ENCODE measurements at regions not wholly inside any gene's neighbourhood (a gene's known extent, or its start where the extent isn't known, plus 50 kb on each side); places are given as distances from the start of the nearest gene placed in this dataset.
A peak's percentile ranks its signal among the peaks of the same experiment; 100 is the strongest.
"Not testable (repeated sequence)": the region's sequence is repeated elsewhere in the genome, so short reads cannot be mapped to it uniquely, and the experiment has no call there.

DNA sequence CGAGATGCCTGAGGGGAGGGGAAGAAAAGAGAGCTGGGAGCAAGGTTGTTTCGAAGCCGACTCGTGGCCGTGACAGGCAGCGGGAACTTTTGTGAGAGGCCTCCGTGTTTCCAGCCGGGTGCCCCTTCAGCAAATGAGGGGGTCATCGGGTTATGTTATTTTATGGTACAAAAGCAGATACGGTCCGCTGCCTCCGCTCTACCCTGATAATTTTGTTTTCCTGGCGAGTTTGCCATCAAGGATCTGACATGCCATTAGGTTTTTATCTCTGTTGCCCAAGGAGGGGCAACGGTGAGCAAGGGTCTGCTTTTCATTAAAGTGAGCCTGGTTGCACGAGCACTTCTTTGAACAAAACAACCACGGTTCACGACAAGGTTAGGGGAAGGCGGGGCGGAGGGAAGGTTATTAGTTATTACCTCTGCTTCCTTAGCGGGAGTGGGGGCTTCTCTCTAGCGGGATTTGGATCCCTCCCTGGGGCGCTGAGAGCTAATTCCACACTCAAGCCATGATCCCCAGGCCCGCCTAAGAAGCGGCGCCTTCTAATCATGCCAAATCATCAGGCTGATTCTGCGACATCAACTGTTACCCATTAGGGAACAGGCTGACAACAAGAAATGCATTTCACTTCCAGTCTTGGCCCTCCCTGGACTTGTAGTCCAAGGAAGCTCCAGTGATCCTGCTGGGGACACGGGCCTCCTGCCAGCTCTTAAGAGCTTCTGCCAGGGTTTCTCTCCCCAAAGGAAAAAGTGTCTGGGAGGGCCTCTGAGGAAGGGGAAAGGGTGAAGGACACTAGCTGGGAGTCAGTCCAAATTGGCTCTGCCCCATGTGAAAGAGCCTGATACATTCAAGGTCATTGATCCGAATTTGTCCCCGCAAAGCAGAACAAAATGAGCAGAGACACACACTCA is 617.7 kb downstream of the MID1IP1 start:
- DNase-seq: no peak

DNA sequence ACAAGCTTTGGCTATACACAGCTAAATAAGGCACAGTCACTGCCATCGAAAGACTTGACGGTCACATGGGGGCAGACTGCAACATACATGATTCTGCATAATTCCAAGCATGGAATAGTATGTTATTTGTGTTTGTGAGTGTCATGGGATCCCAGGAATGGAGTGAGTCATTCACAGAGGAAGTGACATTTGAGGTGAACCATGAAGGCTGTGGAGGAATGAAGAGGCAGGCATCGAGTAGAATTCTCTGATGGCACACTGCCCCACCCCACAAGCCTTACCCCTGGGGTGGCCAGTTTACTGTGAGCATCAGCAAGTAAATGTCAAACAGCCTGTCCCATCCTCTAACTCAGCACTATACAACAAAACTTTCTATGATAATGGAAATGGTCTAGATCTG is 619.7 kb downstream of the MID1IP1 start:
- no peak for DNase-seq

DNA sequence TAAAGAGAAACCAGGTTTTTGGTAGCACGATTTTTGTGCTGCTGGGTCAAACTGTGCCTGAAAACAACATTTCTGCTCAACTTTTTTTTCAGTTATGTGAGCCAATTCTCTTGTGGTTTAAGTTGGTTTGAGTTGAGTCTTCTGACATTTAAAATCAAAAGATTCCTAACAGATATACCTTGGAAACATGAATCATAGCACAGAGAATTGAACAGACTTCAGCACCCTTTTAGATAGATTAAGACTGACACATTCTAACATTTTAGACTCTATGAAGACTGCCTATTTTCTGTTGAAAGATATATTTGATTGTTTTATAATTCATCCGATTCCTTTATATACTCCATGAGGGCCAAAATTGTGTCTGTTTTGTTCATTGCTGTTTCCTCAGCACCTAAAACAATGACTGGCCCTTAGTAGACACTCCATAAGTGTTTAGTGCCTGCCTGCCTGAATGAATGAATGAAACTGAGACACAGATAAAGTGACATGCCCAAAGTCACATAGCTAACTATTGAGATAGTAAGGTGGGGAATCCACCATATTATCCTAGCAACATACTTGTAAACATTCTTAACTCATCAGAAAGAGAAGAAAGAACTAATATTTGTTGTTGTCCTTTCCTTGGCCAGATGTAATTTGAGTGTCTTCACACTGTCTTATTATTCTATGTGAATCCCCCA is 624.0 kb downstream of the MID1IP1 start:
- no peak for DNase-seq

DNA sequence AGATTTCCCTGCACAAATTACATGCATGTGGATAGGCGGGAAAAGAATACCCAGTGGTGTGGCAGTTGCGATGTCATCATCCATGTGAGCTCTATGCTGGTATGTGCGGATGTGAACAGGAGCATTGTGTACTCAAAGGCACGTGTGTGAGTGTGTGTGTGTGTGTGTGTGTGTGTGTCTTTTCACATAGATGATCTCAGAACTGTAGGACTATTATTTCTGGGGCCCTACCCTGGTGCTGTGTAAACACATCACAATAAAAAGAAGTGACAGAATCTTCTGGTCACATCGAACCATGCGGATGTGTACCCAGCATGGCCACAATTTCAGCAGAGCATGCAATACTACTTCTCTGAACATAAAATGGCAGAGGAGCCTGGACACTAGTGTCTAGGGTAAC is 624.8 kb downstream of the MID1IP1 start:
- no peak for DNase-seq

DNA sequence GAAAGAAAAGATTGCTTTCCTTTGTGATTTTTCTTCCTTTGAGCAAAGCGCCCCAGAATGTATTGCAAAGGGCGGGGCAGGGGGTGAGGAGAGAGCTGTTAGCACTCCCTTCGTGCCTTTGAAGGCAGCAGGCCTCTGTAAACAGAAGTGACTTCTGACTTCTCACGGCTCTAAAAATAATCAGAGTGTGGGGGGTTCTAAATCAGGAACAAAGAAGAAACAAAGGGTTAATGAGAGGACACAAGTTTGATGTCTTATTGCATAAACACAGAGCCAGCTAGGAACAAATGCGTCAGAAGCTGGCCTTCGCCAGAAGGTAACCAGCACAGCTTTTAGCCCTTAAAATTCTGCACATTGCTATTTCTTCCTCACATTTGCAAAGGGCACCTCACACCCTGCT is 626.2 kb downstream of the MID1IP1 start:
- no peak for DNase-seq

DNA sequence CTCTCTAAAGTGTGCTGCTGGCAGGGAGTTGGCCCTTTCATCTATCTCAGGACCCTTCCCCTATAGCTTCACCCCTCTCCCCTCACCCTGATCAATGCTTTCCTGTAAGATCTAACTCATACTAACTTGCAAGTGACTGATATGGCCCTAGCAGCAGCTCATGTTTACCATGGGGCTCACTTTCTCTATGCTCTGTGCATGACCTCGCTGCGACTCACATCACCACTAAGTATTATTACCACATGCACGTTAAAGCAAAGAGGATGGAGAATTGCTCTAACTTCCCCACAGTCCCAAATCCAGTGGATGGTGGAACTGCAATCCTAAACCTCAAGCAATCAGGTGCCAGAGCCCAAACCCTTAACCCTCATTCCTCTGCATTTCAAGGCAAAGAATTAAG is 626.6 kb downstream of the MID1IP1 start:
- DNase-seq: peak; percentile 69

DNA sequence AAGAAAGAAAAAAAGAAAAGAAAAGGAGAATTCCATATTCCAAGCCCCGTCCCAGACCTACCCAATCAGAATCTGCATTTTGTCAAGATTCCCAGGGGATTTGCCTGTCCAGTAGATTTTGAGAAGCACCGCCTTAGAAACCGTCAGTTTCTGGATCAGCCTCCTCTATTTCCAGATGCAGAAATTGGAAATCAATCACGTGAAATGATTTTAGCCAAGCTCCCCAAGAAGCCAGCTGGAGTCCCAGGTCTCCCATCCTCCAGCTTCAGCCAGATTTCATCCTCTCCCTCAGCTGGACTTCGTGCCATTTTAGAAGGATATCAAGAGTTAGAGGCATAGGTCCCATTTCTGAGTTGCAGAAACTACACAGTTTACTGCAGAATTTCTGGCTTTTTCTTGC is 629.3 kb downstream of the MID1IP1 start:
- DNase-seq: no peak

DNA sequence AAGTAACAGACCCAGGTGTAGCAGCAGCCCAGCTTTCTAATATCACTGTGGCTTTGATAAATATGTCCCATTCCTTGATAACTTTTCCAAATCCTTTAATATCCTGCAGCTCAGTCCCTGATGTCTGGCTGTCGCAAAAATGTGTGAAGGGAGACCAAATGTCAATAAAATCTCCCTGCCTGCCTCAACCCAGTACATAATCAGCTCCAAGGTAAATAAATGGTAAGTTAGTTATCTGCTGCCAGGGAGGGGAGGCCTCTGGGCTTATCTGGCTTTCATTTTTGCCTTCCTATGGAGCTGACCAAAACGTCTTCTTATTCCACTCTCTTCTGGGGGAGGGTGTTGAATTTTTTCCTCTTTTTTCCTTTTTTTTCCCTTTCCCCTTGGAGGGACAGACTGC is 630.6 kb downstream of the MID1IP1 start:
- no peak for DNase-seq

DNA sequence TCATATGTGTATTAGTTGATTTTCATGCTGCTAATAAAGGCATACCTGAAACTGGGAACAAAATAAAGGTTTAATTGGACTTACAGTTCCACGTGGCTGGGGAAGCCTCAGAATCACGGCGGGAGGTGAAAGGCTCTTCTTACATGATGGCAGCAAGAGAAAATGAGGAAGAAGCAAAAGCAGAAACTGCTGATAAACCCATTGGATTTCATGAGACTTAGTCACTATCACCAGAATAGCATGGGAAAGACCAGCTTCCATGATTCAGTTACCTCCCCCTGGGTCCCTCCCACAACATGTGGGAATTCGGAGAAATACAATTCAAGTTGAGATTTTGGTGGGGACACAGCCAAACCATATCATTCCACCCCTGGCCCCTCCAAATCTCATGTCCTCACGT is 633.4 kb downstream of the MID1IP1 start:
- DNase-seq: not testable (repeated sequence)

DNA sequence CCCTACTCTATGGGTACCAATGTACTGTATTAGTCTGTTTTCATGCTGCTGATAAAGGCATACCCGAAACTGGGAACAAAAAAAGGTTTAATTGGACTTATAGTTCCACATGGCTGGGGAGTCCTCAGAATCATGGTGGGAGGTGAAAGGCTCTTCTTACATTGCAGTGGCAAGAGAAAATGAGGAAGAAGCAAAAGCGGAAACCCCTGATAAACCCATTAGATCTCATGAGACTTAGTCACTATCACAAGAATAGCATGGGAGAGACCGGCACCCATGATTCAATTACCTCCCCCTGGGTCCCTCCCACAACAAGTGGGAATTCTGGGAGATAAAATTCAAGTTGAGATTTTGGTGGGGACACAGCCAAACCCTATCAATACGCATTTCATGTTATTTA is 635.3 kb downstream of the MID1IP1 start:
- DNase-seq: not testable (repeated sequence)

DNA sequence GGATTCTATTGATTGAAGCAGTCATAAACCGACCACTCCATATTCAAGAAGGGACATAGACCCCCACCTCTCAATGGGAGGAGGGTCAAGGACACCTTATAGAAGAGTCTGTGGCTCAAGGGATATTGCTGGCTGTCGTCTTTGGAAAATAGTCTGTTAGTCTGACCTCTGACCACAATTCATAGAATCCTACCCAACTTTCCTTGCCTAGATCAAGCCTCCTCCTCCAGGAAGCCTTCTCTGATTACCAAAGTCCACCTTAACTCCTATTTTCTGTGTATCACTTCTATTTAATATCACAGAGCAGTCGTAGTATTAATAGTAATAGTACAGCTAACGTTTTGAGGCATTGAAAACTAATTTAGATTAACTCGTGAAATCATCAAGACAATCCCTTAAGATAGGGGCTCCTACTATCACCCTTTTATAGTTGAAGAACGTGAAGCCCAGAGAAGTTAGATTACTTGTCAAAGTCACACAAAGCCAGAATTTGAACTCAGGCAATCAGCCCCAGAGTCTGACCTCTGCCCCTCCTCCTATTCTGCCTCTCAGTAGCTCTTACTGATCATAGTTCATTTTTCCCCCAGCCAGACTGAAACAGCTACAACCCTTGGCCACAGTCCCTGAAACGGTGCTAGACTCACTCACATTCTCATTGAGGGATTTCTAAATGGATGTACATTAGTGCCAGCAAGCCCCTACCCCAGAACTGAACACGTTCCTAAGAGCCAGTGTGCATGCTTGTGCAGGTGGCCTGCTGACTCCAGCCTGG is 636.6 kb downstream of the MID1IP1 start:
- DNase-seq: no peak

DNA sequence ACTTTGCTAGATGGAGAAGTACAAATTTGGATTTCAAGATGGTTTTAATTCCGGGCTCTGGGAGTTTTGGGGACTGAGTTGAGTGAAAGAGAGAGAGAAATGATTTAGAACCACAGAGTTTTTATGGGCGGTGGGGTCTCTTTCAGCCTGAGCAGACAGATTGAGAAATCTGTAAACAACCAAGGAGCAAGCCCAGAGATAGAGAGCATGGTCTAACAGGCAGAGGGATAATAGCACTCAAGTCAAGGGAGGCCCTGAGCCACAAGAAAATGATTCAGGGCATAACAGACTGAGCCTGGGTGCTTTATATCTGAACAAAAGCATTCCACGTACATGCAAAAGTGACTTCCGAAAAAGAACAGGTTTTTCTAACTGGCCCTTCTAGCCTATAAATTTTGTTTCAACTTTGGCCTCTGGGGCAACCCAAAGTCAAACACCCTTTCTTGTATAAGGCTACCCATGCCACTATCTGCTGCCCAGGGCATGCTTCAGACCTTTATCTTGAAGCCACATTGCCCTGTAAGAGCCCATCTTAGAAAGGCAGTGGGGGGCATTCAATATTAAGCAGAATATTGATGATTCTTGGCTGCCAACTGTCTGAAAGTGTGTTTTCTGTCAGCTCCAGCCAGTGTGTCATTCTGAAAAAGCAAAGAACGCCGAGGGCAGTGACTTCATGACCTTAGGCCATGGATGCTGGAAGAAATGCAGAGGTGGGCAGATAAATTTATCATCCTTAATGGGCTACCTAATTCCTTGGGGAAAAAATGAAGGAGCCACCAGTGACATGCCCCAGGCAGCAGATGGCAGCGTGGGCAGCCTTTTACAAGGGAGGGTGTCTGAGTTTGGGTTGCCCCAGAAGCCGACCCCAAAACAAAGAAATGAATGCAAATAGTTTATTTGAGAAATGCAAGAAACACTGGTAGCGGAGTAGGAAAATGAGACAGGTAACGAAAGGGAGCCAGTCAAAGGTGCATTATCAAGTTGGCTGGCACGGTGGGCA is 637.6 kb downstream of the MID1IP1 start:
- no peak for DNase-seq

DNA sequence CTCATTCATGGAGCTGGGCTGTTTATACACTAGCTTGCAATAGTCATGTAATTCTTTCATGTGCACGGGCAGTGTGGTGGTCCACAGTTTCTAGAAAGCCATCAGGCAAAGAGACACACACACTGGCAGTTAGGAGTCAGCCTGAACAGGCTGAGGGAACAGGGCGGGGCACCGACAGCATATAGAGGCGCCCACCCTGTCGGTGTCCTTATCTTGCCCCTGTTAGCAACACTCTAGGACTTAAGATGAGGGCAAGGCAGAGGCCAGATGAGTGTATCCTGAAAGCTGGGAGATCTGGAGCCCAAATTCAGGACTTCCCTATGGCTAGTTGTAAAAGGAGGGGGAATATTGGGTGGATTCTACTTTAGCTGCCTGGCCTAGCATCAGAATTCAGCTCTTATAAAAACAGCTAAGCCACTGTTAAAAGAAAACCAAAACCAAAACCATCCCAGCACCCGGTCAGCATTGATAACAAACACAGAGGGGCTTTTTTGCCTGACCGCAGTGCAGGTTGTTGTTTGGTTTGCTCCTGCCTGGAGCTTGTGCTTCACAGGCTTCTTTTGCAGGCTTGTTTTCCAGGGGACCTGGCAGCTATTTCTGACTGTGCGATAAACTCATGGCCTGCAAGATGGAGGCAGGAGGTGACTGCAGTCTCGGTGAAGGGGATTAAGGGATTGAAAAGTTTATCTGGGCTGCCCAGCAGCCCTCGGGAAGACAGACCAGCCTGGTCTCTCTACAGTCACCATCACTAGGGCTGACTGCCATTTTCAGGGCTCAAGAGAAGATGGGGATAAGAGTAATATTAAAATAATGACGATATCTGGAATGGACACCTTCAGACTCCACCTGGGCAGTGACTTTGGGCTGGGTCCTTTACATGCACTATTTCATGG is 638.9 kb downstream of the MID1IP1 start:
- peak; percentile 66 for DNase-seq

DNA sequence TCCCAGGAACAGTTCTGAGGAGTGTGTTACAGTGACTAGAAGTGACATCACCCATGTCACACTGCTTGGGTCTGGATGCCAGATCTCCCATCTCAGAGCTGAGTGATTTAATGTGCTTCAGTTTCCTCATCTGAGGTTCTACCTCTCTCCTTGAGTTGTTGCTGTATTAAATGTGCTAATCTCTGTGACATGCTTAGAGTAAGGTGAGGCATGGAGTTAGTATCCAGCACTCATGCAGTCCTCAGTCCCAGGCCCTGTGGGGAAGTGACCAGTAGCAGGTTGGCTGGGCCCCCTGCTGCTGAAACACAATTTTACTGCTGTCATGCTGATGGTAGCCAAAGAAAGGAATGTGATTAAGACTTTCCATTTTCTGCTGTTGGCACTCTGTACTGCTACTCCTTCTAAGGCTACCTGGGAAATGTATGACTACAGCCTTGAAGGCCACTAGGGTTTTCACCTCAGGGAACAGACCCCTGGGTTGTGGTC is 639.6 kb downstream of the MID1IP1 start:
- DNase-seq: no peak

DNA sequence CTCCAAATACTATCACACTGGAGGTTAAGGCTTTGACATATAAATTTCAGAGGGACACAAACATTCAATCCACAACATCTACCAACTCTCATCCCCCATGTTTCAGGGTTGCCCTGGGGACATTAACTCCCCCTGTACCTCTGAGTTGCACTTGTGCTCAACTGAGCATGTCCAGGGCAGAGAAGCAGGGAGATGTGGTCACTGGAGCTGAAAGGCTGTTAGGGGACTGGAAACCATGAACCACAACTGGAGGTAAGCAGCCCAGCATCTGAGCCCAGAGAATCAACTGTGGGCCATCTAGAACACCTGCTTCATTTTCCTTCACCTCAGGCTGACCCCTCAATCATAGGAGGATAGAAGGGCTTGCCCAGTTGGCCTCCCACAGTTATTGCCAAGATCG is 641.1 kb downstream of the MID1IP1 start:
- no peak for DNase-seq

DNA sequence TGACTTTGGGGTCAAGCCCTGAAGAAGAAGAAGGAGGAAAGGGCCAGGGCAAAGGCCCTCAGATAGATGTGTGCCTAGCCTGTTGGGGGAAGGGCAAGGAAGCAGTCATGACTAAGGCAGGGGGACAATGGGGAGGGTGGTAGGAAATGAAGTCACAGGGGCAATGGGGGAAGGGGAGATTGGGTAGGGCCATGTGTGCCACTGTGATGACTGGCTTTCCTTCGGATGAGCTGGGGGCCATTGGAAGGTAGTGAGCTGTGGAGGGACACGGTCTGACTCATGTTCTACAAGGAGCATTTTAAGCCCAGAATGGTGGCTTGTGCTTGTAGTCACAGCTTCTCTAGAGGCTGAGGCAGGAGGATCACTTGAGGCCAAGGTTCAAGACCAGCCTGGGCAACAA is 642.0 kb downstream of the MID1IP1 start:
- no peak for DNase-seq

DNA sequence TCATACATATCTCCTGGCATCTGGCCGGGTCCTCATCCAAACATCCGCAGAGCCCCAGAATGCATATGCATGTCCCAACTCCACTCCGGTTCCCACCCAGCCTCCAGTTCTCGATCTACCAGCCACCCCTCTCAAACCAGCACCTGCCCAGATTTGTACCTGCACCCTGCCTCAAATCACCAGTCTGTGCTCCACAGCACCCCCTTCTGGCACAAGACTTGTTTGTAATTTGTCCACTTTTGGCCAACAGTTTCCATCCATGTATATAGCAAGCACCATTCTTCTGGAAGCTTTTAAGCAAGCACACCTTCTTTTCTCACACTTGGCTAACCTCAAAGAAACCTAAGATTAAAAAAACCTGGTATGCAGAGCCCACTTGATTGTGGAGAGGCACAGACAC is 644.1 kb downstream of the MID1IP1 start:
- DNase-seq: peak; percentile 78

DNA sequence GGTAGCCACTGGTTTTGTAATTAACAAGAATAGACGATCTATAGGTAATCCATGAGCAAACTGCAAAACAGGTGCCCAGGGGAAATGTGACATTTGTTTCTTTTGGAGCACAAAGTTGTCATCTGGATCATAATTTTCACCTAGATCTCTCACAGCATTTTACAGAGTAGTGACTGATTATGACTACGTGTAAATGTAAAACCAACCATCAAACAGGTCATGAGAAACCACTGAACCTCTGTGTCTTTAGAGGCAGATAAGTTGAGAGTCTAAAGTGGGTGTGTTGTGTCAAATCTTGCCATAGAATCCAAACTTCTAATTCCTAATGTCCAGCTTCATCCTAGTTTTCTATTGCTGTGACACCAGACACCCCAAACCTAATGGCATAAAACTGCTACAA is 648.1 kb downstream of the MID1IP1 start:
- DNase-seq: no peak

DNA sequence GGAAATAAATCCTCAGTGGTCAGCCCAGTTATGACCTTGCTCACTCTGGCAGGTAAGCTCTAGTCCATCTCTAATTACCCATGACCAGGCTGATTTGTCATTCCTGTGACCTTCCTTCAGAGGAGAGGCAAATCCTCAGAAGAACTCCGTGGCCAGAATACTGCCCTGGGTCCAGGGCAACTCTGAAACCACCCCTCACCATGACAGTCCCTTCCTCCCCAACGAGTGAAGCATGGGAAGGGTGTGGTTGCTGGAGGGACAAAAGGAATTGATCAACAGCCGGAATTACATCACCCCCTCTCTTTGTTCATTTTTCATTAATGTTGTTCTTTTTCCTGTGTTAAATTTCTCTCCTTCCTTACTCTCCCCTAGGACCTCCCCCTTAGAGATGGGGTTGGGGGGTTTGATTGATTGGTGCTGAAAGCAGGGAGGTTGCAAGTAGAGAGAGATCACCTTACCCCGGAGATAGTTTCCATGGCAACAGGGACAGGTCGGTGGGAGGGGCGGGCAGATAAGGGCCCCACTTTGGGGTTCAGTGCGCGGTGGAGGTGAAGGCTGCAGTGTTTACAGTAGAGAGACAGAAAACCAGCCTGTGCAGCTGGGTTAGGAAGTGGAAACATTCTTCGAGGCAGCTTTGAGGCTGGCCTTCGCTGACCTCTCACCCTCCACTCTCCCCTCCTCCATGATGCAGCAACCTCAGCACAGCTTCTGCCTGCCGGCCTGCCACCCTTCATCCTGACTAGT is 647.4 kb downstream of the BCOR start:
- no peak for DNase-seq

DNA sequence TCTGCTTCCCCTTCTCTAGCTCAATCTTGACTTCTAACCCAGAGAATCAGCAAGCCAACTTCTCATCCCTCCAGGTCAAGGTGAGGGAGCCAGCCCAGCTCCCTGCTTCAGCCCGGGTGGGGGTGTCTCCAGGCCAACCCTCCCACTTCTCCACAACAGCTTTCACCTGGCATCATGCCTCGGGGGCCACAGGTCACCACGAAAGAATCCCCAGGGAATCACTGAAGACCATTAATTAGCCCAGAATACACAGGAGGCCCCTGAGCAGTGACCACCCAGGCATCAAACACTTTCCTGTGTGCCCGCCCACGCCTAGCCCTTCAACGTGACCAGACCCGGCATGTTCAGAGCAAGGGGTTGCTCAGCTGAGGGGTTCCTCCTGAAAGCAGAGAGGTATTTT is 646.7 kb downstream of the BCOR start:
- DNase-seq: no peak

All from activated effector memory CD4-positive, alpha-beta T cell treated with anti-CD3 and anti-CD28 coated beads, Interleukin-2, amount 50 U/mL, for 16 hours (primary cell).